GM18517 (cell line): ENCODE measurements at regions not wholly inside any gene's neighbourhood (a gene's known extent, or its start where the extent isn't known, plus 50 kb on each side); places are given as distances from the start of the nearest gene placed in this dataset.

ENCODE experiments used
- ATAC-seq: cut with Tn5 transposase; IDR thresholded peaks from one replicate; pipeline ENCODE4 v1.9.1; 2021; ENCODE audit warnings: mild to moderate bottlenecking, moderate library complexity; ENCODE audit not compliant: unreplicated experiment

DNA sequence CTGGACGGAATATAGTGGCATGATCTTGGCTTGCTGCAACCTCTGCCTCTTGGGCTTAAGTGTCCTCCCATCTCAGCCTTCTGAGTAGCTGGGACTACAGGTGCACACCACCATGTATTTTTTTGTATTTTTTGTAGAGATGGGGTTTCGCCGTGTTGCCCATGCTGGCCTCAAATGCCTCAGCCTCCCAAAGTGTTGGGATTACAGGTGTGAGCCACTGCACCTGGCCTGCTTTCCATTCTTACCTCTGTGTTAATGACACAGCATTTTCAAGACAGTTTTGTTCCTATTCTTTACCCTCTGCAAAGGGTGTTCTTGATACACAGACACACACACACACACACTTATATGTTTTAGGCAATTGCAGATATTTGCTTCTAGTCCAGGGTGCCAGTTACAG lies 113.3 kb downstream of the LRRC70 start:
- no peak for ATAC-seq

DNA sequence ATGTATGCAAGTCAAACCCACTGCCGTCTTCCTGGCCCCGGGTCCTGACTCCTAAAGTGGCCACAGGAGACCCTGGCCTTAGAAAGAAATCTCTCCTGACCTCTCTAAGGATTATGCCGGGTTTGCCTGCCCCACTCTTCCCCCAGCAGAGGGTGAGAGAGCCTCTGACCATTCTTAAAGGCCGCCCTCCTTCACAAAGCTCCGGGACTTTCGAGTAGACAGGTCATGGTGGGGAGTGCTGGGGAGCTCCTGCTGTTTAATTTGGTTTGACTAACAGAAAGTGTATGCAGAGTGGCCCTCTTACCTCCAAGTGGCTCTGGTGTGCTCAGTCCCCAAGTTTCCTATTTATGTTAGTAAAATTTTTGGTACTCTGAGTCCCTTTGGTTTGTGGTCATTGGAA lies 111.8 kb downstream of the LRRC70 start:
- ATAC-seq: no peak

DNA sequence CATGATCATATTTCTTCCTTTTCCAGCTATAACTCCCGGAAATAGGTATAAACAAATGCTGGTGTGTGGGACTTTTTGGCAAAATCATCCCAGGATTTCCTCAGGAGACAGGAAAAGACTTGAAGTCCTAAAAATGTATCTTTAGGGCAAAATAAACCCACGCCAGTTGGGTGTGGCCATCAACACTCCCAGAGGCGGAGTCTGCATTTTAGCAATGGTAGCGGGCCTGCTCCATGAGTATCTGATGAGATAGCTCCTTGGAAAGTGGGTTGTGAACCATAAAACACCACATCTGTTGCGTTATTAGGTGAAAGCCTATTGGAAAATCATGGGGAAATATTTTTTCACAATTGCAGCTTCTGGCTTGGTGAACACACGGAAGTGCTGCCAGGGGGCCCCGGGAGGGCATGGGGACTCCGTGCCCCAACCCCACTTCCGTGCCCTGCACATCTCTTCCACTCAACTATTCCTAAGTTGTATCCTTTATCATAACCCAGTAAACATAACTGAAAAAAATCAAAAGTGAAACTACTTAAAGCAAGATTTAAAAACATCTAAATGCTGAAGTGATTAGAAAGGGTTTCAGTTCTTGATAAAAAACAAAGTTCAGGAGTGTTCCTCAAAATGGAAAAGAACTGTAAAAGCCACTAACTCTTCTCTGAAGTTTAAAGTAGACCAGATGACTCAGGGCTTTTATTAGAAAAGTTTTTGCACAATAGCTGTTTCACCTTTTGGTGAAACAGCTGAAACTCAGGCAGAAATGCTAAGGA lies 111.2 kb downstream of the LRRC70 start:
- no peak for ATAC-seq

DNA sequence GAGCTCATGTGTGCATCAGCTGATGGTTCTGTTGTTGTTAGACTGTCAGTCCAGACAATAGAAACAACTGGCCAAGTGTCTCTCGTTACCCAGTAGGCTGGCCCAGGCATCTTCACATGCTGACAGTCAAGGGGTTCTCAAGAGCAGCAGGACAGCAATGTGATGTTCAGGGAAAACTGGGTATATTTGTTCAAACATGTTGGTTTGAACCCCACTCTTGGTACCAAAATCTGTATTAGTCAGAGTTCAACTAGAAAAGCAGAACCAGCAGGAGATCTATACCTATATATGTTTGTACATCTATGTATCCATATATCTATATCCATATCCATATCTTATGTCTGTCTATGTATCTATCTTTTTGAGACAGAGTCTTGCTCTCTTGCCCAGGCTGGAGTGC lies 108.1 kb downstream of the LRRC70 start:
- ATAC-seq: no peak

DNA sequence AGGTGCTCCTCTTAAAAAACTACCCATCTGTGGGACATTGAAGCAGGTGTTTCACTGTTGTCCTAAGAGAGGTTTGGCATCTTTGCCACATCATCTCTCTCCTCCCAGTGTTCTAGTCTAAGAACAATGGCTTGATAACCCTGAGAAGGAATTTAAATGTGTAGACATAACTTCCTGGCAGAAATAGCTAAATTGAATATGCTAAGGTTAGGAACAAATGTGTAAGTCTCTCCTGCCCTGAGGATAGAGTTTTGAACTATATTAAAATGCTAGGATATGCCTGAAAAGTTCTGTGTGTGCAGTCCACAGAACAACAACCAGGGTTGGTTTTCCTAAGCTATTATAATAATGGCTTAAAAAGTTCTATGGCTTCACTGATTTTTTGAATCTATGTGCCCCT lies 106.6 kb downstream of the LRRC70 start:
- no peak for ATAC-seq

DNA sequence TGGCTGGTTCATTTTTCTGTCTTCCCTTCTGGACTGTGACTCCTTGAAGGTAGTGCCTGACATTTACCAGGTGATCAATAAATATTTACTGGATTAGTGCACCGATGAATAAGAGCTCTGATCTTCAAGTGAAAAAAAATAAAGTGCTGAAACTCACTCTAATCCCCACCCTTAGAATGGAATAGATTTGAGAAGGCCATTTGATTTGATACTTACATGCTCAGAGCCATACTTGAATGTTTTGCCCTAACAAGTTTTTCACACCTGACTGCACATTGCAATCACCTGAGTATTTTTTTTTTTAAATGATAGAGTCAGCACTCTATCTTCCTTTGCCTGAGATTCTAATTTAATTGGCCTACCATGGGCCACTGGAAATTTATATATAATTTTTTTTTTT lies 105.7 kb downstream of the LRRC70 start:
- no peak for ATAC-seq

DNA sequence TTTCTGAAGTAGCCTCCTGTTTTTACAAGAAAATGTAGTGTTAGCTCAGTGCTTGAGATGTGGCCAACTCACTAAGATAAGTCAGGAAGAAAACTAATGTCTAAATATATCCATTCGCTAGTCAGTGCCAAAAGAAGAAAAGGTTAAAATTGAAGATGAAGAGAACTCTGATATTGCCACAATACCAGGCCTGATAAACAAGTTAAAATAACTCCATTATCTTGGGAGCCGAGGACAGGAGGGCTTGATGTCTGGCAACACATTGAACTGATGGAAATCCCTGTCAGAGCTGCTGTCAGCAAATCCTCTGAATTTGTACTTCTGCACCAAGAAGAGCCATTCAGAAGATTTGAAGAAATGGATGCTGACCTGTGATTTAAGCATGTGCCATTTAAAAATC lies 103.4 kb downstream of the LRRC70 start:
- no peak for ATAC-seq

DNA sequence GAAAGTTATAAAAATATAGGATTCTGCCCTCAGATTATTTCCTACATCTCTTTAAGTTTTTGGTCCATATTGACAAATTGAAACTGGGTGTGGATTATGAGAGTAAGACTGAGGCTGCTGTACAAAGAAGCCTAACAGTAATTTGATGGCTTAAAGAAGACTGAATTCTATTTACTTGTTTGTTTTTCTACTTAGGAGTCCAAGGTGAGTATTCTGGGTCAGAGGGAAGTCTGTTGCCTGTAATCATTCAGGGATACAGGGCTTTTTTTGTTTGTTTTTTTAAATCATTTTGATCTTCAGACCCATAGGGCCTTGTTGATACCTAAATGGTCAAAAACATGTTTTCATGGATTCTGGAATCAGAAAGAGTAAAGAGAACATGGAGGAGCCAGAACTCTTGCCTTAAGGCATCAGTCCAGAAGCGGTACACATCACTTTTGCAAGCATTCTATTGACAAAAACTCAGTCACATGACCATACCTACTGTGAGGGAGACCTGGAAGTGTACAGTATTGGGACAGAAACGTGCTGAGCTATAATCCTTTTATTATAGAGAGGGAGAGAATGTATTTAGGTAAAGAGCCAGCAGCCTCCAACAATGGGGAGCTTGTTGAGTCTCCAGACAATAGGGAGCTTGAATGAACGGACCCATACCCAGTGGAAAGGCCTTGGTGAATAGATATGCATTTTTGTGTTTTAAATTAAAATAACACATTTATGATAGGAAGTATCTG lies 102.7 kb downstream of the LRRC70 start:
- ATAC-seq: no peak

DNA sequence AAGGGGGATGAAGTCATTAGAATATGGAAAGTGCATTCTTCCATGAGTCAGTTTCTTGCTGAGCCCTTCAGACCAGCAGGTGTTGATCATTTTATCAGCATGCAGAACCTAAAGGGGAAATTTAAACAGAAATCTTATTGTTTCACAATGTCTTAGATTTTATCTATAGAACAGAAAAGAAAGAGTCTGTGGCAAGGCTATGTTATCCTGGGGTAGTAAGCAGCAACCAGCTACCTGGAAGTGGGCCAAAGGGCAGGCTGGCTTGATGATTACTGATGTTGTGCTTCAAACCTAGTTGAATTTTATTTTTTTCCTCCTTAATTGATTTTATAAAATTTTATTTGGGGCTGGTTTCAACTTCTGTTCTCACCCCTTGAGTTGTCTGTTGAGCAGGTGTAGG lies 101.5 kb downstream of the LRRC70 start:
- ATAC-seq: no peak
